ENCODE measurements at regions not wholly inside any gene's neighbourhood (a gene's known extent, or its start where the extent isn't known, plus 50 kb on each side); places are given as distances from the start of the nearest gene placed in this dataset.

DNA sequence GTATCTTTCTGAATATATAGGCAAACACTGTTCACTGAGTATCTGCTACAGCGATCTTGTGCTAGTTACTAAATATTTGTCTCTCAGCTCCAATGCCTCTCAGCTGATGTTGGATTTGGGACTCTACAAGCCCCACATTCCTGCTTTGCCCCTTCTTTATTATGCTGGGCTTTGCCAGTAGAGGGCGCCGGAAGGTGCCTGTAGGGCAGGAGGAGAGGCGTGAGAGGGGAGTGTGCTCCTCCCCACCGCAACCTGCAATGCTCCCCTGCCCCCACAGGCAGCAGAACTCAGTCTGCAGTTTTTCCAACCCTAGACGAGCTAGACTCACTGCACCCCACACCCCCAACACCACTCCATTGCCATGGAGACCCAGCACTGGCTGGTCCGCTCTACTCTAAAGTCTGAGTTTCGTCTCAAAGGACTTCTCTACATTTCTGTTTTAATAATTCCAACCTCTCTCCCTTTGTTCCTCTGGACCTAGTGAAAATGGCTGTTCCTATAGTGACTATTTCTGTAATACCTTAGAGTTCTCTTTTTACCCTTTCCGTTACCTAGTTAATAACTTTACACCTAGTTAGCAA, 337.6 kb downstream of the CCSER2 start:
- TF ChIP-seq ZNF384 (IDR thresholded peaks at IDR 0.05), result no peak
- no peak for TF ChIP-seq SP1 (IDR thresholded peaks at IDR 0.05)
- TF ChIP-seq BHLHE40 (IDR thresholded peaks at IDR 0.05; ENCODE audit: borderline replicate concordance), result no peak
- TF ChIP-seq ELF4 (IDR thresholded peaks at IDR 0.05), result no peak
- TF ChIP-seq SUZ12 (IDR thresholded peaks at IDR 0.05), result no peak

Data from HEK293T (cell line).